Umbilical cord (tissue), 1 donor: ENCODE measurements at regions not wholly inside any gene's neighbourhood (a gene's known extent, or its start where the extent isn't known, plus 50 kb on each side); places are given as distances from the start of the nearest gene placed in this dataset.
A peak's percentile ranks its signal among the peaks of the same experiment; 100 is the strongest.
"Not testable (repeated sequence)": the region's sequence is repeated elsewhere in the genome, so short reads cannot be mapped to it uniquely, and the experiment has no call there.

Experiments
- DNase-seq: peaks from one replicate; pipeline ENCODE4 v3.0.0-alpha.2; 2015; ENCODE audit warnings: low spot score

DNA sequence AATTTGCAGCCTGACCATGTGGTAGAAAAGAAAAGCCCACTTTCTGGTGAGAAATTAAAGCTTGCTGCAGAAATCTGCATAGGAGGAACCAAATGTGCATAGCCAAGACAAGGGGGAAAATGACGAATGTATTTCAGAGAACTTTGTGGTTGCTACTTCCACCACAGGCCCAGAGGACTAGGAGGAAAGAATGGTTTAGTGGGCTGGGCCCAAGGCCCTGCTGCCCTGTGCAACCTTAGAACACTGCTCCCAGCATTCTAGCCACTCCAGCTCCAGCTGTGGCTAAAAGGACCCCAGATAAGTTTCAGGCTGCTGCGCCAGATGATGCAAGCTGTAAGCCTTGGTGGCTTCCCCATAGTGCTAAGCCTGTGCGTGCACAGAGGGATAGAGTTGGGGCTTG lies 764.3 kb downstream of the SLC6A15 start:
- no peak for DNase-seq

DNA sequence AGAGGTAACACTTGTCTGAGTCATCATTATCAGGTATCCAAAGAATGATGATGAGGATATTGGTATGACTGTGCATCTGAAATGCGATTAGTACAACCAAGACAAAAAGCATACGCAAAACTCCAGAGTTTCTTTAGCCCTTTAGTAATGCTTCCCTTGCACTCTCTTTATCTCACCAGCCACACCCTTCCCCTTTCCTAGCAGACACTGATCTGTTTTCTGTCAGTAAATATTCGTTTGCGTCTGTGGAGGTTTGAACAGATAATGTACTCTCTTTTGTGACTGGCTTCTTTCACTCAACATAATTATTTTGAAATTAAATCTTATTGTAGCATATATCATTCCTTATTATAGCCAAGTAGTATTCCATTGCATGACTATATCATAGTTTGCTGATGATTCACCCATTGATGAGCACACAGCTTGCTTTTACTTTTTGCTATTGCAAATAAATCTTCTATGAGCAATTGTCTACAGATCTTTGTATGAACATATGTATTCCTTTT lies 775.7 kb downstream of the SLC6A15 start:
- peak; percentile 85 for DNase-seq

DNA sequence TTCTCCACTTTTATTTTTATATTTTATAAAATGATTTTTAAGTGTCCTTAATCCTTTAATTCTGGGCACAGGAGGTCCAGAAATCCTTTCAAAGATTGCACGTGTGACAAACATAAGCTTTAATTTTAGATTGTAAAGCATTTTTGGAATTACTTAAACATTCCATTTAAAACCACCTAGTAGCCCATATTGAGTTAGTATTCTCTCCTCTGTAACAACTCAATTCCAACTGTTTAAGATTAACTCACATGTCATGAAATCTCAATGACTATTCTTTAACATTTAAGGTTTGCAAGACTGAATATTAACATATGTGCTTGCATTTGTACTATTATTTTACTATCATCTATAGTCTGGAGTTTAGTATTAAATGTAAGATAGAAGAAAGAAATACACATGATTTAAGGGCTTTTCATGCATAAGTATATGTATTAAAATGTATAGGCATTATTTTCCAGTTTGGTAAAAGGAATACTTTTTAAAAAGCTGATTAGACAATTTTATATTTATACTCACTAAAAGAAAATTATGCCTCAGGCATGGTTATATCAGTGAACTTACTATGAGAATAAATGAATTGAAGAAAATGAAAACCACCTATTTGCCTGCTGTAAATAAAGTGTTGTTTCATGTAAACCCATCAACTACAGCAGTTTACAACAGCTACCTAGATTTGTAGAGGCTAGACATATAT lies 776.9 kb downstream of the SLC6A15 start:
- no peak for DNase-seq

DNA sequence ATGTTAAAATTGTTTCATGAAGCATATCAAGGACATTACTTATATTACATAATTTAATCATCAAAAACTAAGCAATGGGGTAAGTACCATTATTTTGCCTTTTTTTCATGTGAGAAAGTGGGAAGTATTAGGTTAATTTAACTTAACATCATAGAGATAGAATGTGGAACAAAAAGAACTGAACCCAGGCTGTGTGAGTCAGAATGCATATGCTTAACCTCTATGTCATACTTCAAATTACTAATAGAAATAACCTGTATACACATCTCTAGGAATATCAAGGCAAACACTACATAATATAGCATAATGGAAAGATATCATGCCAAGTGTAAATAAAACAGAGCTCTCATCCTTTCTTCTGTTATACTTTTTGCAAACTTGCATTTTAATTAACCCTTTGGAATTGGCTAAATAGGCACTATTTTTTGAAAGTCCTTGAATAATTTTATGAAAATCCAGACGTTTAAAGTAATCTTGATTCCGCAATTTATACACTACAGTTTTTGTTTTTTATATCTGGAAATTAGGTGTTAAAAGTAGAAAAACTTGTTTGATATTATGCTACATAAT lies 777.7 kb downstream of the SLC6A15 start:
- no peak for DNase-seq

DNA sequence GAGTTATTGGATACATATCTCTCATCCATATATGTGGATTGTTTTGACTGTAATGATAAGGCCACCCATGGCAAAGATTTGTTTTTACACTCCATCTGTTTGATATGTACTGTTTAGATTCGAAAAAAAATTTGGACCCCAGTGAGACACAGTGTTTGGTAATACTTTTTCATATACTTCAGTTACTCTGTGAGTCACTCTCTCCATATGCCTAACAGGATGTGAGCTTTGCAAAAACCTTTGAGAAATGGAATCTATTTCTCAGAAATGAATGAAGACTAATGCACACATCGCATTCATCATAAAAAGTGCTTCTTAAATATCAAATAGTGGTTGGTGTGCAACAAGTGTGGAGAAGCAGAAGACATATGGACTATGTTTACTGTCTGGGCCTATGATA lies 781.5 kb downstream of the SLC6A15 start:
- peak; percentile 67 for DNase-seq

DNA sequence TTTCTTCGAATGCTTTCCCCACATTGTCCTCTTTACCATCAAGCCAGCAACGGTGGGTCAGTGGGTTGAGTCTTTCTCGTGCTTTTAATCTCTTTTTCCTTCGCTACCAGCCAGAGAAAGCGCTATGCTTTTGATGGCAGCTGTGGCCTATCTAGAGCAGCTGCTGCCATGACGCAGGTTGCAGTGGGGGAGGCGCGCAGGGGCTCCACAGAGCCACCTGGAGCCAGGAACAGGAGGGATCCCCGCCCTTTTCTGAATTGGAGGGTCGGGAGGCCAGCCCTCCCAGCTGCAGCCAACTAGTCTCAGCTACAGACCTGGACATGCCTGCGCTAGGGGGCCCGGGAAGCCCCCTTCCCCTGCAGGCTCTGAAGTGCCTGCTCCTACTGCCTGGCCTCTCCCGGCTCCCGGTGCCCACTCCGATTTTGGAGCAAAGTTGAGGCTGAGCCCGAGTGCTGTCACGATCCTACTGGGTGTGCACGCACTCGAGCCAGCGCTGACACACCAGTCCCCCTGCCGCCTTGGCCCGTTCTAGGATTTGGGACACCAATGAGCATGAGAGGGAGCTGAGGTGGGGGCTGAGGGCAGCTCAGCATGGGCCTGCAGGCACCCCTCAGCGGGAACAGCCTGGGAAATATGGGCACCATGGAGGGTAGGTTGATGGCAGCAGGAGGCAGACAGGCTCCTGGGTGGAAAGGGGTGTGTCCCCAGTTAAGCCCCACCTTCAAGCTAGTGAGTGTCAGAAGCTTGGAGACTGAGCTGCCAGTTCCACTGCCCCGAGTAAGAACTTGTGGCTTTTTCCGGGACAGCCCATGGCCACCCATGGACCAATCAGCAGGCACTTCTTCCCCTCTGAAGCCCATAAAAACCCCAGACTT lies 784.2 kb downstream of the SLC6A15 start:
- DNase-seq, result no peak

DNA sequence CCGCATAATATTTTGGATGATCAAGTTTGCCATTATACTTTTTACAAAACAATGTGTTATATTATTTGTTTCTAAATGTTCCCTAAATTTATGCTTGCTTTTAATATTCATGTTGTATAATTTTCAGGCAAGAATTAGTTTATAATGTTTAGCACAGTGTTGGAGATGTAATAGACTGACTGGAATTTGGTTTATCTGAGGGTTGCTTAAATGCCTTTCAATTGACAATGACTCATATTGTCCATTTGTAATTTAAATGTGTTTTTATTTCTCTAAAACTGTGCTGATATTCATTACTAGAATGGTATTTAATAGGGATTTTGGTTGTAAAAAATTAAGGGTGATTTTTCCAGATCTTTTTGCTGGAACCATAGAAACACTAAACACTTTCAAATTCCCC lies 788.4 kb downstream of the SLC6A15 start:
- DNase-seq, result no peak

DNA sequence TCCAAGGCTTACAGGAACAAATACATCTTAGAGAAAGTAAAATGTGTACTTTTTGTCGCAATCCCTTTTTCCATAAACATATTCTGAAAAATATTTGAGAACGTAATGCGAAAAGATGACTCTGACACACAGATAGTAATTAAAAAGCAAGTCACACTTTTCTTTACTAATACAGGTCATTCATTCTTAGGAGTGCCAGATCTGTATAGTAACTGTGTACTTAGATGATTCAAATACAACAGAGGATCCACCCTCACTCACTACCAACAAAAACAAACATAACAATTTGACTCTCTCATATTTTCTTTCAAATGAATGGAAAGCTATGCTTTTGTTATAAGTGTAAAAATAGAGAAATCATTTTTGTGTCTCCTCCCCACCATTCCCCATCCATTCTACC lies 795.4 kb downstream of the SLC6A15 start:
- DNase-seq, result no peak

DNA sequence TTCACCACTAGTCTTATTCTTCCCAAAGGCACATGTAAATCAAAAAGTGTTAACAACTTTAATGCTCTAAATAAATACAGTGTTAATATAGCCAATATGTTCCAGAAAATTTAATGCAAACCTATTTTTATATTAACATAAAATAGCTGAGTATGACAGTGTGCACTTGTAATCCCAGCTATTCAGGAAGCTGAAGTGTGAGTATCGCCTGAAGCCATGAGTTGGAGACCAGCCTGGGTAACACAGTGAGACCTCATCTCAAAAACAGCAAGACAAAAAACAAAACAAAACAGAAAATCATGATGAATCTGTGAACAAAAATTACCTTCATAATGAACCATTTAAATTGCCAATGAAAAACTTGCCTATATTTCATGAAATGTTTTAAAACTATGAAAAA lies 798.9 kb downstream of the SLC6A15 start:
- DNase-seq, result no peak

DNA sequence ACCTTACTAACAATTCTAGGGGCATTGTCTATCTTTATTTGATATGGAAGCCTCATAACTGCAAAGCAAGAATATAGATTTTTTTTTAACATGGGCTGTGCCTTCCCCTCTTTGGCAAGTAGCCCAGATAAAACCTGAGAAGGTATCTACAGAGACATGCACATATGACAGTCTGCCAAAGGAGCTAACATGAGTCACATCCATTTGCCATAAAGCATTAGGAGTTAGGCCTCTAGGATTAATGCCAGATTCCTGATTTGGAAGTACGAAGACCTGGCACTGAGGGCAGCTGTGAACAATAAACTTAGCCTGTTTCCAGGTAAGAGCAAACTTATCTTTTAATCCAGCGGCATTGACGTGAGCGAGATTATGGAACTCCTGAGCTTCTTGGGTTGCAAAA lies 808.7 kb downstream of the SLC6A15 start:
- not testable (repeated sequence) for DNase-seq

DNA sequence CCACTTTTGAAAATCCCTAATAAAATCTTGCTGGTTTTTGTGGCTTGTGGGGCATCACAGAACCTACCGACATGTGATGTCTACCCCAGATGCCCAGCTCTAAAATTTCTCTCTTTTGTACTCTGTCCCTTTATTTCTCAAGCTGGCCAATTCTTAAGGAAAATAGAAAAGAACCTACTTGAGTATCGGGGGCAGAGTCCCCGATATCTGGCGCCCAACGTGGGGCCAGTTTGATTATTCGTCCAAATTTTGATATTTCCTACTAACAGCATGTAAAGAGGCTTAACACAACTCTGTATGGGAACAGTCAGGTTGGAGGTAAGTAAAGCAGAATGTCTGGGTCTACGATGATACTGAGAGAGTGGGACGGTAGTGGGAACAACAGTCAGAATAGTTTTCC lies 810.6 kb downstream of the SLC6A15 start:
- not testable (repeated sequence) for DNase-seq

DNA sequence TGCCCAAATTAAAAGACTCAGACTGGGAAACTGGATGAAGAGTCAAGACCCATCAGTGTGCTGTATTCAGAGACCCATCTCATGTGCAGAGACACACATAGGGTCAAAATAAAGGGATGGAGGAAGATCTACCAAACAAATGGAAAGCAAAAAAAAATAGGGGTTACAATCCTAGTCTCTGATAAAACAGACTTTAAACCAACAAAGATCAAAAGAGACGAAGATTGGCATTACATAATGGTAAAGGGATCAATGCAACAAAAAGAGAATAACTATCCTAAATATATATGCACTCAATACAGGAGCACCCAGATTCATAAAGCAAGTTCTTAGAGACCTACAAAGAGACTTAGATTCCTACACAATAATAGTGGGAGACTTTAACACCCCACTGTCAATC lies 813.0 kb downstream of the SLC6A15 start:
- DNase-seq, result not testable (repeated sequence)

DNA sequence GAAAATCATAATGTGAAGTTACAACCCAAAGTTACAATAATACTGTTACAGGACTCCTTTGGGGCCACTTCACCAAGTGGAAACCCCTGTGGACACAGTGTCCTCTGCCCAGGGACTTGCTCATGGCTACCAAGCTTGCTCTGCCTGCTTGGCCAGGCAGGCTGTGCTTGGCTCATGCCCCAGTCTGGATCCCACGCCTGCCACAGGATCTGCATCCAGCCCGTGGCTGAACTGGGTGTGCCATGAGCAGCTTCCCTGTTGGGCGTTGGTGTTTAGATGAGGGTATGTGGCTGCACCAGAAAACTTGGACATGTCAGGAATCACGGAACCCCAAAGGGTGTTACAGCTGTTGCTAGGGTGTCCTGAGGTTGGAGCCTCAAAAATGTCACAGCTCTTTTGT lies 820.9 kb downstream of the SLC6A15 start:
- no peak for DNase-seq

DNA sequence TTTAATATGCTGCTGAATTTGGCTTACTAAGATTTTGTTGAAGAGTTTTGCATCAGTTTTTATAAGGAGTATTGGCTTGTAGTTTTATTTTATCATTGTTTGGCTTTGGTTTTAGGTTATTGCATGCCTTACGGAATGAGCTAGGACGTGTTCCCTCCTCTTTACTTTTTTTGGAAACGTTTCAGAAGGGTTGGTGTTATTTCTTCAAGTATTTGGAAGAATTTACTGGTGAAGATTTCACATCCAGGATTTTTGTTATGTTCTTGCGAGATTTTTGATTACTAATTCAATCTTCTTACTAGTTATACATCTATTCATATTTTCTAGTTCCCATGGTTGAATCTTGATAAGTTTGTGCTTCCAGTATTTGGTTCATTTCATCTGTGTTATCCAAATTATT lies 823.2 kb downstream of the SLC6A15 start:
- DNase-seq, result no peak

DNA sequence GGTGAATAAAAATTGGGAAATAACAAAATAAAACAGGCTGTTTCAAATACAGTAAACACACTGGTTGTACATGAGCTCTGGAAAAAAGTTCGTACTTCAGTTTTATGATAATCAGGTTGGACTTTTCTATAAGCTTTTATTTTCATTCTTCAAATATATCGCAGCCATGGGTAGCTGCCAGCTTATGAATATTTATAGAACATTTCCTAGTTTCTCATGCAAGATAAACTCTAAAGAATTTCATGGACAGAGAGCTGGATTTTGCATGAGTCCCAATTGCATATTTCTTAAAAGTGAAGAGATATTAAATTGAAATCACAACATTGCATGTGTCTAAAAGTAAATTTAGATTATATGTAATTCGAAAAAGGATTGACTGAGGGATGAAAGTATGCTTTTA lies 827.6 kb downstream of the SLC6A15 start:
- DNase-seq, result peak; percentile 84

DNA sequence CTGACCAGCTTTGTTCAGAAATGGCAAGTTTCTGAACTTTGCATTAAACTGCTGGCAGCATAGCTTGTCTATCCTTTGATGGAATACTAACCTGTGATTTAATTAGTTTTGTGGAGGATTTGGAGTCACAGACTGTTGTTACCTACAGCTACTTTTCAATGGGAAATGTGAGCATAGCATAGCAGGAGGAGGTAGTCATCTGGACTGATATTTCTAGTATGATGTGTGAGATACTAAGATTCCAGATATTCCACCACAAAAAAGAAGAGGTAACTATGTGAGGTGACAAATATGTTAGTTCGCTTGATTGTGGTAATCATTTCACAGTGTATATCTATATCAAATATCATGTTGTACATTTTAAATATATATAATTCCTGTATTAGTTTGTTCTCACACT lies 833.0 kb downstream of the SLC6A15 start:
- no peak for DNase-seq

DNA sequence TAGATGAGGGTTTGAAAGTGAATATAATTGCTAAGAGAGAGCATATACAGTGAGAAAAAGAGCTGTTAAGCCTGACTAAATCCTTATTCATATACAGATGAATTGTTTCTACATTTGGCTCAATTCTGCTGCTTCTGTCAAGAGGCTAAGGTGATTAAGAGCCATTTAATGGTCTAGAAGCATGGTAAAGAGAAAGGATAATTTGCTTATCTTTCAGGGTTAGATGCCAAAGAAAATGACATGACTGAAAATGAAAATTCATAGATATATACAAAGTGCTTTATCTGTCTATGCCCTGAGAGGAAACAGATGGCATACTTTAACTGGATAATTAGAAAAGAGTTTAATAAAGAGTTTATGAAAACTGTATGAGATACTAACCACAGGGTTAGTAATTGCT lies 834.9 kb downstream of the SLC6A15 start:
- DNase-seq, result peak; percentile 32

DNA sequence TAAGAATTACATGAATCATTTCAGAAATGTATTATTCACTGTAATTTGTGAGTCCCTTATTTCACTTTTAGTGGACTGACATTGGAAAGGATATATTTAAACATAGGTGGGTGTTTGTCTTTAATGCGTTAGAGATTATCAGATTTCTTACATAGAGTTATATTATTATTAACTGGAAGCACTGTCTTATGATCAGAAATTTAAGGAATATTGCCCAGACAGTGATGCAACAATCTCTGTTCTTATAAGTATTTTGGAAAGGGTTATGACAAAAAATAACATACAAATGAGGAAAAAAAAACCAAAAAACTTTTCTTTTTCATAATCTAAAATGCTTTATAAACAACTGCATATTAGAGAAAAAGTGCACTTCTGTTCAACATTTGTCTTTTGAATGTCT lies 836.6 kb downstream of the SLC6A15 start:
- DNase-seq, result no peak

DNA sequence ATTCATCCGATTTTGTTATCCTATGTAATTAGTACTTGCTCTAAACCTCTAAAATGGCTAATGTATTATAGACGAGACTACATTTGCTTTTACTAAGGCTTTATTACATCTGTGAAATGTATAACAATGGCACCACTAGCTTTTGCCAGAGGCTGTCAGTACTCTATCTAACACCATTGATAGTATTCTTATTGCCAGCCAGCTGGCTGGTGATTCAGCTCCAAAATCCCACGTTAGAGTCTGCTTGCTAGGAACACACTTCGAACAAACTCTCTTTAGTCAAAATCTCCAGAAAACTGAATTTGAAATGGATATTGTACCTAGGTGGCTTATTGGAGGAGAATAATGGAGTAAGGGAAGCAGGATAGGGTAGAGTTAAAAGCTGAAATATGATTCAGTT lies 839.2 kb downstream of the SLC6A15 start:
- DNase-seq, result no peak

DNA sequence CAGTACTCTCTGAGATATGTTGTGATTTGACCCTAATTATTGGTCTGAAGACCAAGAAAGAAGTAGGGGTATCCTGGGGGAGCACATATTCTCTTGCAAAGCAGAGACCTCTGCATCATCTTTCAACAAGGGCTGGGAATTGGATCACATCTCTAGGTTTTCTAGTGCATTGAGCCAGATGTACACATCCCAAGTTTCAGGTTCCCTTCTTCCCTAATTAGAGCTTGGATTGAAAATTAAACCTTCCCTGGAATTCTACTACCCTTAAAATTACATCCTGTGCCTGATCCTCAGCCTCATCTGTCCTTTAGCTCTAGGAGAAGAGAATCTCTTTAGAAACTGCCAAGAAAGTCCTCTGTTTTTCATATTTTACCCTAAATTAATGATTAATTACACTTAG lies 839.6 kb downstream of the SLC6A15 start:
- DNase-seq, result no peak

DNA sequence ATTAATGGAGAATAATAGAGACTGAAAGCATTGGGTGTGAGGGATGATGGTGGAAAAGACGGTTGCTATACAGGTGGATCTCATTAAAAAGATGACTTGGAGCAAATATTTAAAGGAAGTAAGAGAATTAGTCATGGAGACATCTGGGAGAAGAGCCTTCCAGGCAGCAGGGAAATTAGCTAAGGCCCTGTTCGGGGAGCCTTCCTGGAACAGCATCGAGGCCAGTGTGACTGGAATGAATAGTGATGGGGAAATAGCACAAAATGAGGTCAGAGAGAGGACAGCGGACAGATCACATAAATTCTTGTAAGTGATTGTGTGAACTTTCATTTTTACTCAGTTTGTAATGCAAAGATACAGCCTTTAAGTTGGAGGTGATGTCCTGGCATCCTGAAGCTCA lies 842.3 kb downstream of the SLC6A15 start:
- no peak for DNase-seq

DNA sequence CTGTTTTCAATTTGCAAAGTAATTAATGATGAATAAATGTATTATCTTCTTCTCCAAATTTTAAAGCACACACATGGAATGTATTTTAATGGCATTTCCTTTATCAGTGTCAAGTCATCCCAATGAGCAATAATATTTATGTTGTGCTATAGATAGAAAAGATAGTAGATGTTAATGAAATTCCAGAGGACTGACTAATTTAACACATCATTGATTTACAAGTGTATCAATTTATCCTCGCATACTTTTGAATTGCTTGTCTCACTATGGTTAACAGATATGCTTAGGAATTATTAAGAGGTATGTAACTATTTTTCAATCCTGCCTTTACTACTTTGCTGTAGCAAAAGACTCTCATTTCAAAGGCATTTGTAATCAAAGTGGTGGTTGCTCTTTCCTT lies 842.9 kb downstream of the SLC6A15 start:
- no peak for DNase-seq

DNA sequence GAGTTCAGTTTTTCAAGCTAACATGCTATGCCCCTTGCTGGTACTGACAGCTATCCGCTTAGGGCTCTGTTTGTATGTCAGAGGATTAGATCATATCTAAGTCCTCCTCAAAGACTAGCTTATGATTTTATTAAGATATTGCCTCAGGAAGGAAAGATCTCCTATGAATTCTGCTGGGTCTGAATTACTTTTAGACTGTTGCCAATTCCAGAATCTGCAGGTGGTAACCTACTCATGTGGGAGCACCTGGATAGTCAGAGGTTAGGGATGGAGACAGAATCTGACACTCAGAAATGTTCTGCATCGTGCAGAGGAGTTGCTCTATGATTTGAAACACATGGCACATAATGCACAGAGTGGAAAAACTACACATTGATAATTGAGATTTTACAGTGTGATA lies 843.4 kb downstream of the SLC6A15 start:
- DNase-seq, result no peak
